ENCODE measurements at regions not wholly inside any gene's neighbourhood (a gene's known extent, or its start where the extent isn't known, plus 50 kb on each side); places are given as distances from the start of the nearest gene placed in this dataset.

GRCh38 chr10:80708185-80708584 lies 170.5 kb downstream of the SH2D4B start:
- H3K4me3 ChIP-seq (ENCODE audit: low read length): no peak overlapping the region
- DNase-seq (ENCODE audit: low read depth): no peak
- TF ChIP-seq, protein P1, sequence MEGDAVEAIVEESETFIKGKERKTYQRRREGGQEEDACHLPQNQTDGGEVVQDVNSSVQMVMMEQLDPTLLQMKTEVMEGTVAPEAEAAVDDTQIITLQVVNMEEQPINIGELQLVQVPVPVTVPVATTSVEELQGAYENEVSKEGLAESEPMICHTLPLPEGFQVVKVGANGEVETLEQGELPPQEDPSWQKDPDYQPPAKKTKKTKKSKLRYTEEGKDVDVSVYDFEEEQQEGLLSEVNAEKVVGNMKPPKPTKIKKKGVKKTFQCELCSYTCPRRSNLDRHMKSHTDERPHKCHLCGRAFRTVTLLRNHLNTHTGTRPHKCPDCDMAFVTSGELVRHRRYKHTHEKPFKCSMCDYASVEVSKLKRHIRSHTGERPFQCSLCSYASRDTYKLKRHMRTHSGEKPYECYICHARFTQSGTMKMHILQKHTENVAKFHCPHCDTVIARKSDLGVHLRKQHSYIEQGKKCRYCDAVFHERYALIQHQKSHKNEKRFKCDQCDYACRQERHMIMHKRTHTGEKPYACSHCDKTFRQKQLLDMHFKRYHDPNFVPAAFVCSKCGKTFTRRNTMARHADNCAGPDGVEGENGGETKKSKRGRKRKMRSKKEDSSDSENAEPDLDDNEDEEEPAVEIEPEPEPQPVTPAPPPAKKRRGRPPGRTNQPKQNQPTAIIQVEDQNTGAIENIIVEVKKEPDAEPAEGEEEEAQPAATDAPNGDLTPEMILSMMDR (conservative IDR thresholded peaks at IDR 0.05; ENCODE audit: low read length): no peak

DNA sequence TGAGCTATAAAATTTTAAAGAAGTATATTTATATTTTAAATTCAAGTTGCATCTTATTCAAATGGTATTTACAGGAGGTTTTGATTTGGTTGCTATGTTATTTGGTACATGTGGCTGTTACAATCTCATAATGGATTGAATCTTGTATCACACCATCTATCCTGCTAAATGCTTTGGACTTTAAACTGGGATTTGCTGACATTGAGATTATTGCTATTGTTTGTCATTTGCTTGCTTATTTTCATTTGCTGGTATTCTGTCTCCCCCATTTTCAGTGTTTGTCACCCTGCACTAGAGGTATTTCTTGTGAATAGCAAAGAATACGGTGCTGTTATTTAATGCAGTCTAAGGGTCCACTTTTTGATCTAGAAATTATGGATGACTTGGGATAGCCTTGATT lies 171.1 kb downstream of the SH2D4B start:
- DNase-seq (ENCODE audit: low read depth): no peak
- TF ChIP-seq, protein P1 (conservative IDR thresholded peaks at IDR 0.05; ENCODE audit: low read length): no peak
- H3K4me3 ChIP-seq (ENCODE audit: low read length): no peak overlapping the region

DNA sequence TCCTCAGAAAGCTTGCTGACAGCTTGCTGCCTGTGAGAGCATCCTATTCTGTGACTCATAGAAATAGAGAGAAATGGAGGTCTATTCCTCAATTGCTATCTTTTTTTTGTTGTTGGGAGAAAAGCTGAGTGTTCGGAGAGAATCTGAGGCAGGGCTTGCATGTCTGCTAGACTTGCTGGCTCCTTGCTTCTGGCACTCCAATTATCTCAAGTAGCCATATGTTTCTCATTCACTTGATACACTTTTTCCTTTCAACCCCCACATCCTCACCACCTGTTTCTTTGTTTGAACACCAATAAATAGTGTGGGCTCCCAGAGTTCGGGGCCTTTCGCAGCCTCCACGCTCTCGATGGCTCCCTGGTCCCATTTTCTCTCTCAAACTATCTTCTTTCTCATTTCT lies 172.2 kb downstream of the SH2D4B start:
- DNase-seq (ENCODE audit: low read depth): no peak
- TF ChIP-seq, protein P1 (conservative IDR thresholded peaks at IDR 0.05; ENCODE audit: low read length): no peak
- no peak overlapping the region for H3K4me3 ChIP-seq (ENCODE audit: low read length)

GRCh38 chr10:80713398-80713928 lies 175.8 kb downstream of the SH2D4B start:
- TF ChIP-seq, protein P1 (conservative IDR thresholded peaks at IDR 0.05; ENCODE audit: low read length): no peak
- no peak for DNase-seq (ENCODE audit: low read depth)
- H3K4me3 ChIP-seq (ENCODE audit: low read length): no peak overlapping the region

- no peak for DNase-seq (ENCODE audit: low read depth)
- H3K4me3 ChIP-seq (ENCODE audit: low read length): no peak overlapping the region
- TF ChIP-seq, protein P1 (conservative IDR thresholded peaks at IDR 0.05; ENCODE audit: low read length): no peak
These were observed 176.9 kb downstream of the SH2D4B start for GRCh38 chr10:80714566-80714965.

DNA sequence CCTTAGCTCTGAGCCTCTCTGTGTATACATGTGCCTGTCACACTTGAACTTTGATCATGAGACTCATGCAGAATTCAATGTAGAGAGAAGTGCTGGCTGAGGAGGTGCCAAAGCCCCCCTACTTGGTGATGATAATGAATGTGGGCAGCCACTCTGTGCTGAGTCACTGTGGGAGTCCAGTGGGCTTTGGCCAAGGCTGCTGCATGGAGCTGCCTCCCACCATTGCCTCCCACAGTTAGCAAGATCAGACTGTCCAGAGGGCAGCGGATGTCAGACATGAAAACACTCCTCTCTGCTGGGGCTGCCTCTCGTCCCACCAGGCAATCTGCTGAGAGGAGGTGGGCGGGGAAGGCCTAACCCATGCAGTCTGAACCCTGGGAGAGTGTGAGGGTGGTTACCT lies 180.3 kb downstream of the SH2D4B start:
- TF ChIP-seq, protein P1 (conservative IDR thresholded peaks at IDR 0.05; ENCODE audit: low read length): no peak
- no peak for DNase-seq (ENCODE audit: low read depth)
- no peak overlapping the region for H3K4me3 ChIP-seq (ENCODE audit: low read length)

DNA sequence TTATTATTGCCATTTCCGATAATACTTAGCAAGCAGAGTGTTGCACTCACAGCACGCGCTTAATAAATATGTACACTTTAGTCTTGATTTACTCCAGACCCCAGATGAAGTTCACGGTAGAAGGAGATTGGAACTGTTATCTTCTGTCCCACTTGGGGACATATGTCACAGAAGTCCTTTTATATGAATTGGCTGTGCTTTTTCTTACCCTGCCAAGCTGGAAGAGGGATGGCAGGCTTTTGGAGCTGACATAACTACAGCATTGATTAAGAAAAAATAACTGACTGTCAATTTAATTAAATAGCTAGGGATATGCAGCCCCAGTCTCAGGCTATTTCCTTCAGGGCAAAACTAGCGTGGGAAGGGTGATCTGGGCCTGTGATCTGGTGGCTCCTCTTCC lies 182.2 kb downstream of the SH2D4B start:
- no peak overlapping the region for H3K4me3 ChIP-seq (ENCODE audit: low read length)
- no peak for DNase-seq (ENCODE audit: low read depth)
- TF ChIP-seq, protein P1 (conservative IDR thresholded peaks at IDR 0.05; ENCODE audit: low read length): no peak
